Progenitor cell of endocrine pancreas (in vitro differentiated cells): ENCODE measurements at regions not wholly inside any gene's neighbourhood (a gene's known extent, or its start where the extent isn't known, plus 50 kb on each side); places are given as distances from the start of the nearest gene placed in this dataset.

Experiments
- DNase-seq: peaks from one replicate; pipeline ENCODE4 v3.0.0; 2021; ENCODE audit warnings: low spot score; ENCODE audit not compliant: unreplicated experiment
- H3K27ac Mint-ChIP-seq: 2 replicates; pipeline ENCODE4 v1.8.0; 2021; ENCODE audit warnings: mild to moderate bottlenecking, moderate library complexity, mixed read lengths
- H3K27me3 Mint-ChIP-seq: 2 replicates; pipeline ENCODE4 v1.8.0; 2021; ENCODE audit warnings: mixed read lengths
- H3K36me3 Mint-ChIP-seq: 2 replicates; pipeline ENCODE4 v1.8.0; 2022; ENCODE audit warnings: mixed read lengths; ENCODE audit not compliant: insufficient read depth
- H3K4me1 Mint-ChIP-seq: 2 replicates; pipeline ENCODE4 v1.8.0; 2021; ENCODE audit warnings: low read depth, mixed read lengths
- H3K4me3 Mint-ChIP-seq: 2 replicates; pipeline ENCODE4 v1.8.0; 2021; ENCODE audit warnings: low read depth, mild to moderate bottlenecking, moderate library complexity, mixed read lengths
- H3K9me3 Mint-ChIP-seq: 2 replicates; pipeline ENCODE4 v1.8.0; 2021; ENCODE audit warnings: low read depth, mixed read lengths
- CTCF ChIP-seq: fragments of 200-600 bp; sonication (generic); IDR thresholded peaks from one replicate; pipeline ENCODE4 v1.5.0; 2021; ENCODE audit warnings: antibody characterized with exemption, mild to moderate bottlenecking; ENCODE audit not compliant: unreplicated experiment

GRCh38 chr21:20108976-20109540 lies 889.2 kb upstream of the NCAM2 start:
- Mint-ChIP-seq H3K27ac (no peak overlapping the region), H3K36me3 (no peaks in the 10 kb centered on the region), H3K9me3 (peaks cover 12% of the 10 kb centered on the region), H3K27me3 (no peaks in the 10 kb centered on the region), H3K4me1 (no peaks in the 10 kb centered on the region), H3K4me3 (no peak overlapping the region)
- TF ChIP-seq CTCF: no peak
- DNase-seq: no peak

- no peaks in the 10 kb centered on the region for H3K4me1 Mint-ChIP-seq
- no peaks in the 10 kb centered on the region for H3K27me3 Mint-ChIP-seq
- H3K36me3 Mint-ChIP-seq: no peaks in the 10 kb centered on the region
- no peak overlapping the region for H3K4me3 Mint-ChIP-seq
- no peak overlapping the region for H3K27ac Mint-ChIP-seq
- no peak for DNase-seq
- H3K9me3 Mint-ChIP-seq: peaks cover 22% of the 10 kb centered on the region
- no peak for TF ChIP-seq CTCF
Observed at GRCh38 chr21:20110368-20110767, 887.8 kb upstream of the NCAM2 start.

GRCh38 chr21:20151741-20152140 lies 846.5 kb upstream of the NCAM2 start:
- Mint-ChIP-seq H3K4me3 (no peak overlapping the region), H3K9me3 (peaks cover 27% of the 10 kb centered on the region), H3K27me3 (no peaks in the 10 kb centered on the region), H3K27ac (no peak overlapping the region), H3K36me3 (no peaks in the 10 kb centered on the region), H3K4me1 (no peaks in the 10 kb centered on the region)
- TF ChIP-seq CTCF: no peak
- no peak for DNase-seq

- Mint-ChIP-seq H3K9me3 (peaks cover 4% of the 10 kb centered on the region), H3K4me1 (no peaks in the 10 kb centered on the region), H3K36me3 (no peaks in the 10 kb centered on the region), H3K27me3 (no peaks in the 10 kb centered on the region), H3K27ac (no peak overlapping the region), H3K4me3 (no peak overlapping the region)
- DNase-seq: no peak
- TF ChIP-seq CTCF: no peak
Observed at GRCh38 chr21:20163167-20163566, 835.0 kb upstream of the NCAM2 start.

GRCh38 chr21:20167059-20167458 lies 831.1 kb upstream of the NCAM2 start:
- peaks cover 8% of the 10 kb centered on the region for H3K4me1 Mint-ChIP-seq
- TF ChIP-seq CTCF: no peak

More at GRCh38 chr21:20167059-20167458, 831.1 kb upstream of the NCAM2 start:
- Mint-ChIP-seq H3K27me3 (no peaks in the 10 kb centered on the region), H3K27ac (no peak overlapping the region), H3K9me3 (no peaks in the 10 kb centered on the region), H3K36me3 (no peaks in the 10 kb centered on the region), H3K4me3 (no peak overlapping the region)
- no peak for DNase-seq
